Left ventricle myocardium superior (tissue), 1 donor: ENCODE measurements at regions not wholly inside any gene's neighbourhood (a gene's known extent, or its start where the extent isn't known, plus 50 kb on each side); places are given as distances from the start of the nearest gene placed in this dataset.

Source experiments
- ATAC-seq: fragments of 200-7000 bp; cut with Tn5 transposase; one replicate; pipeline ENCODE4 v1.9.1; 2020; ENCODE audit warnings: mild to moderate bottlenecking, moderate library complexity
- DNase-seq: peaks from one replicate; pipeline ENCODE4 v3.0.0-alpha.2; 2020
- intact Hi-C: fragments of 100-400 bp; cut with micrococcal nuclease; formaldehyde crosslinking; loops from one replicate; pipeline ENCODE4 v1.11.0; 2022
- donor health status: DM: no; HTN: yes; CAD: no; lungs with severe emphysema.

GRCh38 chr1:60169206-60169605 is 95.6 kb upstream of the C1orf87 start:
- no peak for ATAC-seq
- intact Hi-C loops = no loop called here
- DNase-seq = no peak

GRCh38 chr1:60162936-60163335 is 89.4 kb upstream of the C1orf87 start:
- intact Hi-C loops = no loop called here
- no peak for ATAC-seq
- no peak for DNase-seq

- intact Hi-C loops = no loop called here
- DNase-seq (no peak), ATAC-seq (no peak)
Measured at GRCh38 chr1:60160141-60160540, 86.6 kb upstream of the C1orf87 start.

- intact Hi-C loops = no loop called here
- ATAC-seq (no peak), DNase-seq (no peak)
Measured at GRCh38 chr1:60156371-60156770, 82.8 kb upstream of the C1orf87 start.

GRCh38 chr1:60153961-60154360 is 80.4 kb upstream of the C1orf87 start:
- DNase-seq (no peak), ATAC-seq (no peak)
- intact Hi-C loops = no loop called here

- ATAC-seq = no peak
- no peak for DNase-seq
- intact Hi-C loops = no loop called here
Measured at GRCh38 chr1:60152891-60153290, 79.3 kb upstream of the C1orf87 start.

GRCh38 chr1:60151311-60151710 is 77.7 kb upstream of the C1orf87 start:
- no peak for DNase-seq
- no peak for ATAC-seq
- intact Hi-C loops = no loop called here

GRCh38 chr1:60149251-60149650 is 75.7 kb upstream of the C1orf87 start:
- DNase-seq (peak; percentile 86), ATAC-seq (peak; percentile 100)
- intact Hi-C loops = no loop called here

GRCh38 chr1:60146884-60147283 is 73.3 kb upstream of the C1orf87 start:
- ATAC-seq (no peak), DNase-seq (no peak)
- intact Hi-C loops = no loop called here

GRCh38 chr1:60145771-60146170 is 72.2 kb upstream of the C1orf87 start:
- DNase-seq (no peak), ATAC-seq (no peak)
- intact Hi-C loops = no loop called here

- intact Hi-C loops = no loop called here
- no peak for ATAC-seq
Measured at GRCh38 chr1:60141743-60142142, 68.2 kb upstream of the C1orf87 start.

GRCh38 chr1:60141276-60141675 is 67.7 kb upstream of the C1orf87 start:
- no peak for ATAC-seq

More at GRCh38 chr1:60141743-60142142, 68.2 kb upstream of the C1orf87 start:
- DNase-seq = no peak

GRCh38 chr1:60137406-60137805 is 63.8 kb upstream of the C1orf87 start:
- ATAC-seq (no peak), DNase-seq (no peak)
- intact Hi-C loops = no loop called here

More at GRCh38 chr1:60141276-60141675, 67.7 kb upstream of the C1orf87 start:
- intact Hi-C loops = no loop called here
- no peak for DNase-seq

GRCh38 chr1:60136395-60136794 is 62.8 kb upstream of the C1orf87 start:
- DNase-seq (no peak), ATAC-seq (no peak)
- intact Hi-C loops = no loop called here

GRCh38 chr1:60134716-60135115 is 61.1 kb upstream of the C1orf87 start:
- DNase-seq = no peak
- intact Hi-C loops = no loop called here
- ATAC-seq = no peak

- intact Hi-C loops = no loop called here
- DNase-seq (no peak), ATAC-seq (no peak)
Measured at GRCh38 chr1:60133848-60134247, 60.3 kb upstream of the C1orf87 start.

- DNase-seq (no peak), ATAC-seq (no peak)
- intact Hi-C loops = no loop called here
Measured at GRCh38 chr1:60133000-60133673, 59.6 kb upstream of the C1orf87 start.

- ATAC-seq (no peak), DNase-seq (no peak)
- intact Hi-C loops = no loop called here
Measured at GRCh38 chr1:60132108-60132507, 58.5 kb upstream of the C1orf87 start.

GRCh38 chr1:60130703-60131102 is 57.1 kb upstream of the C1orf87 start:
- no peak for DNase-seq
- intact Hi-C loops = no loop called here
- no peak for ATAC-seq

GRCh38 chr1:60129911-60130310 is 56.3 kb upstream of the C1orf87 start:
- intact Hi-C loops = no loop called here
- no peak for ATAC-seq
- no peak for DNase-seq

- ATAC-seq (no peak), DNase-seq (no peak)
- intact Hi-C loops = no loop called here
Measured at GRCh38 chr1:60126723-60127122, 53.2 kb upstream of the C1orf87 start.
